Glutamatergic neuron (in vitro differentiated cells): ENCODE measurements at regions not wholly inside any gene's neighbourhood (a gene's known extent, or its start where the extent isn't known, plus 50 kb on each side); places are given as distances from the start of the nearest gene placed in this dataset.
"Not testable (repeated sequence)": the region's sequence is repeated elsewhere in the genome, so short reads cannot be mapped to it uniquely, and the experiment has no call there.

Experiments used
- DNase-seq: peaks from one replicate; pipeline ENCODE4 v3.0.0; 2022
- H3K27ac Mint-ChIP-seq: one replicate; pipeline ENCODE4 v1.8.0; 2020; ENCODE audit warnings: mild to moderate bottlenecking, mixed read lengths, inconsistent platforms; ENCODE audit not compliant: unreplicated experiment
- H3K27me3 Mint-ChIP-seq: one replicate; pipeline ENCODE4 v1.8.0; 2020; ENCODE audit warnings: mild to moderate bottlenecking, moderate library complexity, mixed read lengths, inconsistent platforms; ENCODE audit not compliant: unreplicated experiment
- H3K36me3 Mint-ChIP-seq: one replicate; pipeline ENCODE4 v1.8.0; 2020; ENCODE audit warnings: mild to moderate bottlenecking, mixed read lengths, inconsistent platforms; ENCODE audit not compliant: unreplicated experiment
- H3K4me1 Mint-ChIP-seq: one replicate; pipeline ENCODE4 v1.8.0; 2020; ENCODE audit warnings: mild to moderate bottlenecking, low read depth, mixed read lengths, inconsistent platforms; ENCODE audit not compliant: unreplicated experiment
- H3K4me3 Mint-ChIP-seq: one replicate; pipeline ENCODE4 v1.8.0; 2020; ENCODE audit warnings: mild to moderate bottlenecking, mixed read lengths, inconsistent platforms; ENCODE audit not compliant: unreplicated experiment
- H3K9me3 Mint-ChIP-seq: one replicate; pipeline ENCODE4 v1.8.0; 2020; ENCODE audit warnings: mild to moderate bottlenecking, moderate library complexity, mixed read lengths, inconsistent platforms; ENCODE audit not compliant: unreplicated experiment
- TF ChIP-seq, protein P1 (sequence below): fragments of 200-600 bp; sonication (generic); IDR thresholded peaks from one replicate; pipeline ENCODE4 v1.5.0; 2021; ENCODE audit not compliant: partially characterized antibody, unreplicated experiment

DNA sequence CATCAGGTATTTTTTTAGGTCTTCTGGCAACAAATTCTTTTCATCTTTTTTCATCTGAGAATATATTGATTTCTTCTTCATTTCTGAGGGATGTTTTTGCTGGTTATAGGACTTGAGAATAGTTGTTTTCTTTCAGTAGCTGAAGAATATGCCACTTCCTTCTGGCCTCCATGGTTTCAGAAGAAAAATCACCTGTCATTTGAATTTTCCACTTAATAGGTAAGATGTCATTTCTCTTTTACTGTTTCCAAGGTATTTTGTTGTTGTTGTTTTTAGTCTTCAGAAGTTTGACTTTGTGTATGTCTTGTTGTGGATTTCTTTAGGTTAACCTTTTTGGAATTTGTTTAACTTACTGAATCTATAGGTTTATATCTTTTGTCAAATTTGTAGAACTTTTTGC, 257.8 kb upstream of the AMIGO2 start:
- no peaks in the 10 kb centered on the region for H3K27me3 Mint-ChIP-seq
- TF ChIP-seq, protein P1, sequence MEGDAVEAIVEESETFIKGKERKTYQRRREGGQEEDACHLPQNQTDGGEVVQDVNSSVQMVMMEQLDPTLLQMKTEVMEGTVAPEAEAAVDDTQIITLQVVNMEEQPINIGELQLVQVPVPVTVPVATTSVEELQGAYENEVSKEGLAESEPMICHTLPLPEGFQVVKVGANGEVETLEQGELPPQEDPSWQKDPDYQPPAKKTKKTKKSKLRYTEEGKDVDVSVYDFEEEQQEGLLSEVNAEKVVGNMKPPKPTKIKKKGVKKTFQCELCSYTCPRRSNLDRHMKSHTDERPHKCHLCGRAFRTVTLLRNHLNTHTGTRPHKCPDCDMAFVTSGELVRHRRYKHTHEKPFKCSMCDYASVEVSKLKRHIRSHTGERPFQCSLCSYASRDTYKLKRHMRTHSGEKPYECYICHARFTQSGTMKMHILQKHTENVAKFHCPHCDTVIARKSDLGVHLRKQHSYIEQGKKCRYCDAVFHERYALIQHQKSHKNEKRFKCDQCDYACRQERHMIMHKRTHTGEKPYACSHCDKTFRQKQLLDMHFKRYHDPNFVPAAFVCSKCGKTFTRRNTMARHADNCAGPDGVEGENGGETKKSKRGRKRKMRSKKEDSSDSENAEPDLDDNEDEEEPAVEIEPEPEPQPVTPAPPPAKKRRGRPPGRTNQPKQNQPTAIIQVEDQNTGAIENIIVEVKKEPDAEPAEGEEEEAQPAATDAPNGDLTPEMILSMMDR, result no peak
- peaks cover 3% of the 10 kb centered on the region for H3K9me3 Mint-ChIP-seq
- no peak overlapping the region for H3K4me3 Mint-ChIP-seq
- H3K27ac Mint-ChIP-seq, result no peak overlapping the region
- peaks cover 5% of the 10 kb centered on the region for H3K36me3 Mint-ChIP-seq
- no peak for DNase-seq
- no peaks in the 10 kb centered on the region for H3K4me1 Mint-ChIP-seq

DNA sequence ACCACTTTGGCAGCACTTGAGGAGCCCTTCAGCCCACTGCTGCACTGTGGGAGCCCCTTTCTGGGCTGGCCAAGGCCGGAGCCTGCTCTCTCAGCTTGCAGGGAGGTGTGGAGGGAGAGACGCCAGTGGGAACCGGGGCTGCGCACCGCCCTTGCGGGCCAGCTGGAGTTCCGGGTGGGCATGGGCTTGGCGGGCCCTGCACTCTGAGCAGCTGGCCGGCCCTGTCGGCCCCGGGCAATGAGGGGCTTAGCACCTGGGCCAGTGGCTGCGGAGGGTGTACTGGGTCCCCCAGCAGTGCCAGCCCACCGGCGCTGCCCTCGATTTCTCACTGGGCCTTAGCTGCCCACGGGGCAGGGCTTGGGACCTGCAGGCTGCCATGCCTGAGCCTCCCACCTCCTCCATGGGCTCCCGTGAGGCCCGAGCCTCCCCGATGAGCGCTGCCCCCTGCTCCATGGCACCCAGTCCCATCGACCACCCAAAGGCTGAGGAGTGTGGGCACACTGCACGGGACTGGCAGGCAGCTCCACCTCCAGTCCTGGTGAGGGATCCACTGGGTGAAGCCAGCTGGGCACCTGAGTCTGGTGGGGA, 253.6 kb upstream of the AMIGO2 start:
- not testable (repeated sequence) for H3K4me3 Mint-ChIP-seq, H3K9me3 Mint-ChIP-seq, H3K27ac Mint-ChIP-seq

DNA sequence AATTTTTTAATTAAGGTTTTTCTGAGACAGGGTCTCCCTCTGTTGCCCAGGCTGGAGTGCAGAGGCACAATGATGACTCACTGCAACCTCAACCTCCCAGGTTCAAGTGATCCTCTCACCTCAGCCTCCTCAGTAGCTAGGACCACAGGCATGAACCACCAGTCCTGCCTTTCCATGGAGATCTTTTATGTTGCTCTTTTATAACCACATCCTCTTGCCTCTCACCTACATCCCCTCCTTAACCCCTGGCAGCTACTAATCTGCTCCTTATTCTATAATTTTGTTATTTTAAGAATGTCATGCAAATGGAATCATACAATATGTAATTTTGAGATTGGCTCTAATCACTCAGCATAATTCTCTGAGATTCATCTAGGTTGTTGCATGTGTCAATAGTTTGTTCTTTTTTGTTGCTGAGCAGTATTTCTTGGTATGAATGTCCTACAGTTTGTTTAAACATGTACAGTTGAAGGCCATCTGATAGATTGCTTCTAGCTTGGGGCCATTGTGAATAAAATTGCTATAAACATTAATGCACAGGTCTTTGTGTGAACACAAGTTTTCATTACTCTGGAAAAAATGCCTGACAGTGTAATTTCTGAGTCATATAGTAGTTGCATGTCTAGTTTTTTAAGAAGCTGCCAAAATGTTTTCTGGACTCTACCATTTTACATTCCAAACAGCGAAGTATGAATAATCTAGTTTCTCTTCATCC, 249.2 kb upstream of the AMIGO2 start:
- Mint-ChIP-seq H3K4me3 (no peak overlapping the region), H3K36me3 (no peaks in the 10 kb centered on the region), H3K9me3 (peaks cover 2% of the 10 kb centered on the region), H3K4me1 (no peaks in the 10 kb centered on the region), H3K27me3 (no peaks in the 10 kb centered on the region), H3K27ac (no peak overlapping the region)
- no peak for DNase-seq
- TF ChIP-seq, protein P1, result no peak

More for the DNA sequence above, 253.6 kb upstream of the AMIGO2 start:
- not testable (repeated sequence) for DNase-seq, H3K4me1 Mint-ChIP-seq, H3K27me3 Mint-ChIP-seq, H3K36me3 Mint-ChIP-seq

DNA sequence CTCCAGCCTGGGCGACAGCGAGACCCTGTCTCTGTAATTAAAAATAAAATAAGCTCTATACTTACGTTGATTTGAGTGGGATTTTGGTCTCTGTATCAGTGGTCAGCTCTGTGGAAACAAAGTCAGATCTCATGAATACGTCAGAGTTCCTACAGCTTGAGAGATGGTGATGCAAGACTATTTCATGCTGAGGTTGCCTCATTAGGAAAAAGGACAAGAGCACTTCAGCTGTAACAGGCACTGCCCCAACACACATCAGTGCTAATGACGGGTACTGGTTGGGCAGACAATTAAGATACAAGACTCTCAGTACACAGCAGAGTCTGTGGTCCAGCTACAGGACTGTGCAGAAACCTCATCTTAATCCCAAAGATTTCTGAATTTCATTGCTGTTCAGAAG, 246.4 kb upstream of the AMIGO2 start:
- H3K27ac Mint-ChIP-seq, result no peak overlapping the region
- no peaks in the 10 kb centered on the region for H3K4me1 Mint-ChIP-seq

DNA sequence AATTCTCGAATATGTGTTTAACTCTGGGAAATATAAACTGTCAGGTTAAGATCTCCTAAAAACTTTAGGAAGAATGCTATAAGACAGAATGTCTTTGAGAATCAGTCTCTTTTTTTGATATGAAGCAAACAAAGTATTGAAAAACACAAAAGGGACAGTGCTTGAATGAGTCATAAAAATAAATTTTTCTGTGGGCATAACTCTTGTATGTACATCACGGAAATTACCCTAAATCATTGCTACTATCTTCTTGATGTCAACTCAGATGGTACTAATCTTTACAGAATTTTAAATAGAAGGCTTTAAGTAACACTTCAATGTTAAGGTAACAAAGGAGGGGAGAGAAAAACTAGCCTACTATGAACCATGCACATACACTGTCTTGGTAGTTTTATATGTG, 244.0 kb upstream of the AMIGO2 start:
- Mint-ChIP-seq H3K9me3 (no peaks in the 10 kb centered on the region), H3K4me3 (no peak overlapping the region), H3K27me3 (no peaks in the 10 kb centered on the region), H3K4me1 (no peaks in the 10 kb centered on the region), H3K36me3 (no peaks in the 10 kb centered on the region), H3K27ac (no peak overlapping the region)
- TF ChIP-seq, protein P1, result no peak
- no peak for DNase-seq

More for the DNA sequence above, 246.4 kb upstream of the AMIGO2 start:
- Mint-ChIP-seq H3K36me3 (no peaks in the 10 kb centered on the region), H3K4me3 (no peak overlapping the region), H3K27me3 (no peaks in the 10 kb centered on the region), H3K9me3 (no peaks in the 10 kb centered on the region)
- TF ChIP-seq, protein P1, result no peak
- no peak for DNase-seq
